CD4-positive, alpha-beta T cell (primary cell): ENCODE measurements at regions not wholly inside any gene's neighbourhood (a gene's known extent, or its start where the extent isn't known, plus 50 kb on each side); places are given as distances from the start of the nearest gene placed in this dataset.
"Not testable (repeated sequence)": the region's sequence is repeated elsewhere in the genome, so short reads cannot be mapped to it uniquely, and the experiment has no call there.

Experiments
- ATAC-seq: fragments of 200-7000 bp; cut with Tn5 transposase; one replicate; pipeline ENCODE4 v1.10.0; 2022; ENCODE audit warnings: mild to moderate bottlenecking; ENCODE audit not compliant: poor library complexity
- CTCF ChIA-PET: fragments of 350-600 bp; sonication (Branson Sonifier 250); formaldehyde crosslinking; loops from one replicate; lab custom pipeline; 2021; ENCODE audit warnings: antibody characterized with exemption, inconsistent platforms; lab: Charles Lee
- POLR2A ChIA-PET: fragments of 350-600 bp; sonication (Branson Sonifier 250); formaldehyde crosslinking; loops from one replicate; lab custom pipeline; 2021; ENCODE audit warnings: antibody characterized with exemption, inconsistent platforms; lab: Charles Lee
- DNase-seq, 14 experiments: peaks; one replicate each; pipeline ENCODE4 v3.0.0-alpha.2; 2013 to 2020; ENCODE audit warnings: mixed read lengths in 2 of 14
- H3K27ac ChIP-seq, 2 donors: one replicate each; pipeline versions ENCODE4 v1.5.1 to v1.7.0; 2013; ENCODE audit warnings: low read length in 2 of 2, low read depth in 1 of 2, mild to moderate bottlenecking in 1 of 2
- H3K27me3 ChIP-seq, 2 experiments: 1 replicate in 1 of 2; 2 replicates in 1 of 2; pipeline versions ENCODE4 v1.6.1 to v1.7.0; 2013; ENCODE audit warnings: low read length in 2 of 2, control low read depth in 1 of 2, mild to moderate bottlenecking in 1 of 2, moderate library complexity in 1 of 2; ENCODE audit not compliant: insufficient read depth in 2 of 2, control insufficient read depth in 1 of 2
- H3K36me3 ChIP-seq: one replicate; pipeline ENCODE4 v1.6.1; 2013; ENCODE audit warnings: low read length, control low read depth; ENCODE audit not compliant: insufficient read depth
- H3K4me1 ChIP-seq: one replicate; pipeline ENCODE4 v1.6.1; 2013; ENCODE audit warnings: low read length, control low read depth; ENCODE audit not compliant: insufficient read depth
- H3K4me3 ChIP-seq: one replicate; pipeline ENCODE4 v1.5.1; 2013; ENCODE audit warnings: mild to moderate bottlenecking, low read length, moderate library complexity
- H3K9me3 ChIP-seq, 2 experiments: 1 replicate in 1 of 2; 2 replicates in 1 of 2; pipeline versions ENCODE4 v1.6.1 to v1.7.0; 2013; ENCODE audit warnings: low read length in 2 of 2, mild to moderate bottlenecking in 2 of 2, control low read depth in 1 of 2, moderate library complexity in 1 of 2; ENCODE audit not compliant: control insufficient read depth in 1 of 2, insufficient read depth in 1 of 2
- H3K27ac Mint-ChIP-seq: one replicate; pipeline ENCODE4 v1.8.0; 2020; ENCODE audit warnings: mixed read lengths
- H3K27me3 Mint-ChIP-seq: one replicate; pipeline ENCODE4 v1.8.0; 2021; ENCODE audit warnings: mixed read lengths
- H3K36me3 Mint-ChIP-seq: one replicate; pipeline ENCODE4 v1.8.0; 2021; ENCODE audit warnings: low read depth, mixed read lengths
- H3K4me1 Mint-ChIP-seq: one replicate; pipeline ENCODE4 v1.8.0; 2021; ENCODE audit warnings: low read depth, mixed read lengths
- H3K4me3 Mint-ChIP-seq: one replicate; pipeline ENCODE4 v1.8.0; 2020; ENCODE audit warnings: mild to moderate bottlenecking, mixed read lengths
- H3K9me3 Mint-ChIP-seq: one replicate; pipeline ENCODE4 v1.8.0; 2020; ENCODE audit warnings: mixed read lengths
- CTCF ChIP-seq: fragments of 200-600 bp; IDR thresholded peaks from one replicate; pipeline ENCODE4 v1.8.0; 2022; ENCODE audit warnings: antibody characterized with exemption, mild to moderate bottlenecking
- intact Hi-C, 2 experiments: fragments of 100-400 bp; cut with DNase I in 1 of 2; cut with micrococcal nuclease in 1 of 2; formaldehyde crosslinking; loops; one replicate each; pipeline versions ENCODE4 v1.15.1 to v1.9.0; 2023 to 2025; cut with DNase I, micrococcal nuclease

- Mint-ChIP-seq H3K27me3 (no peaks in the 10 kb centered on the region), H3K27ac (no peak overlapping the region), H3K36me3 (no peaks in the 10 kb centered on the region), H3K4me1 (no peaks in the 10 kb centered on the region), H3K9me3 (no peaks in the 10 kb centered on the region), H3K4me3 (no peak overlapping the region)
- Histone ChIP-seq H3K36me3 (no peaks in the 10 kb centered on the region), H3K4me3 (no peak overlapping the region), H3K9me3 (peaks cover 0 to 4% of the 10 kb centered on the region in 2 experiments), H3K4me1 (no peaks in the 10 kb centered on the region), H3K27ac (no peak overlapping the region), H3K27me3 (no peaks in the 10 kb centered on the region)
- no peak for ATAC-seq
- DNase-seq, result no peak
- ChIA-PET CTCF (no interaction called here), POLR2A (no interaction called here)
- TF ChIP-seq CTCF, result no peak
- intact Hi-C loops, result no loop called here
These were observed 590.9 kb upstream of the NRSN1 start for GRCh38 chr6:23535101-23535500.

- ChIA-PET POLR2A (no interaction called here), CTCF (no interaction called here)
- H3K4me3 Mint-ChIP-seq, result no peak overlapping the region
- Histone ChIP-seq H3K27ac (no peak overlapping the region), H3K9me3 (peaks cover 0 to 4% of the 10 kb centered on the region in 2 experiments), H3K4me3 (no peak overlapping the region), H3K36me3 (no peaks in the 10 kb centered on the region), H3K27me3 (no peaks in the 10 kb centered on the region), H3K4me1 (no peaks in the 10 kb centered on the region)
- ATAC-seq, result no peak
- DNase-seq, result no peak
- TF ChIP-seq CTCF, result no peak
- no peaks in the 10 kb centered on the region for H3K27me3 Mint-ChIP-seq
- no peaks in the 10 kb centered on the region for H3K36me3 Mint-ChIP-seq
- no peak overlapping the region for H3K27ac Mint-ChIP-seq
- no peaks in the 10 kb centered on the region for H3K4me1 Mint-ChIP-seq
- intact Hi-C loops, result no loop called here
- no peaks in the 10 kb centered on the region for H3K9me3 Mint-ChIP-seq
These were observed 588.2 kb upstream of the NRSN1 start for GRCh38 chr6:23537828-23538227.

- no peaks in the 10 kb centered on the region for H3K9me3 ChIP-seq
- DNase-seq (no peak), ATAC-seq (no peak)
- Mint-ChIP-seq H3K4me3 (no peak overlapping the region), H3K9me3 (peaks cover 4% of the 10 kb centered on the region), H3K36me3 (no peaks in the 10 kb centered on the region), H3K27me3 (no peaks in the 10 kb centered on the region), H3K27ac (no peak overlapping the region), H3K4me1 (no peaks in the 10 kb centered on the region)
- ChIA-PET CTCF (no interaction called here), POLR2A (no interaction called here)
- H3K27me3 ChIP-seq, result no peaks in the 10 kb centered on the region
- no peak overlapping the region for H3K4me3 ChIP-seq
- no peak overlapping the region for H3K27ac ChIP-seq
- no peak for TF ChIP-seq CTCF
- no peaks in the 10 kb centered on the region for H3K4me1 ChIP-seq
- intact Hi-C loops, result no loop called here
- no peaks in the 10 kb centered on the region for H3K36me3 ChIP-seq
These were observed 578.2 kb upstream of the NRSN1 start for GRCh38 chr6:23547851-23548250.

- H3K27ac Mint-ChIP-seq, DNase-seq, H3K4me3 ChIP-seq, H3K9me3 ChIP-seq, H3K4me3 Mint-ChIP-seq, H3K27me3 ChIP-seq, H3K36me3 Mint-ChIP-seq, H3K9me3 Mint-ChIP-seq, H3K27ac ChIP-seq, POLR2A ChIA-PET, H3K4me1 ChIP-seq, CTCF ChIA-PET, H3K27me3 Mint-ChIP-seq, H3K36me3 ChIP-seq, H3K4me1 Mint-ChIP-seq, ATAC-seq, intact Hi-C loops: not testable (repeated sequence)
These were observed 571.1 kb upstream of the NRSN1 start for GRCh38 chr6:23554953-23555352.
